ENCODE measurements at regions not wholly inside any gene's neighbourhood (a gene's known extent, or its start where the extent isn't known, plus 50 kb on each side); places are given as distances from the start of the nearest gene placed in this dataset.

DNA sequence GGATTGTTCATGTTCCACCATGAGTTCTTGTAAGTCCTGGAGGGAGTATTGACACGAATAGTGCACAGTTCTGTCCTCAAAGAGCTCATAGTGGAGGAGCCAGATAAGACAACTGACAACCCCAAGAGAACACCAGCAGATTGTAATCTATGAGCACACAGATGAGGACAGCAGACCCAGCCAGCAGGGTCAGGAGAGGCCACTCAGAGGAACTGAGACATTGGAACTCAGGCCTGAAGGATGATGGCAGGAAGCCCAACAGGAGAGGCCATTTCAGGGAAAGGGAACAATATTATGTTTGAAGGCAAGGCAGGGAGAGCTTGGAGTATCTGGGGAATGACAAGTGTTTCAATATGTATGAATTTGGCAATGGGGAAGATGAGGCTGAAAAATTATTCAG, 63.7 kb upstream of the IPO5 start:
- TF ChIP-seq, protein P1, sequence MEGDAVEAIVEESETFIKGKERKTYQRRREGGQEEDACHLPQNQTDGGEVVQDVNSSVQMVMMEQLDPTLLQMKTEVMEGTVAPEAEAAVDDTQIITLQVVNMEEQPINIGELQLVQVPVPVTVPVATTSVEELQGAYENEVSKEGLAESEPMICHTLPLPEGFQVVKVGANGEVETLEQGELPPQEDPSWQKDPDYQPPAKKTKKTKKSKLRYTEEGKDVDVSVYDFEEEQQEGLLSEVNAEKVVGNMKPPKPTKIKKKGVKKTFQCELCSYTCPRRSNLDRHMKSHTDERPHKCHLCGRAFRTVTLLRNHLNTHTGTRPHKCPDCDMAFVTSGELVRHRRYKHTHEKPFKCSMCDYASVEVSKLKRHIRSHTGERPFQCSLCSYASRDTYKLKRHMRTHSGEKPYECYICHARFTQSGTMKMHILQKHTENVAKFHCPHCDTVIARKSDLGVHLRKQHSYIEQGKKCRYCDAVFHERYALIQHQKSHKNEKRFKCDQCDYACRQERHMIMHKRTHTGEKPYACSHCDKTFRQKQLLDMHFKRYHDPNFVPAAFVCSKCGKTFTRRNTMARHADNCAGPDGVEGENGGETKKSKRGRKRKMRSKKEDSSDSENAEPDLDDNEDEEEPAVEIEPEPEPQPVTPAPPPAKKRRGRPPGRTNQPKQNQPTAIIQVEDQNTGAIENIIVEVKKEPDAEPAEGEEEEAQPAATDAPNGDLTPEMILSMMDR (IDR thresholded peaks at IDR 0.05; ENCODE audit: poor library complexity): no peak
- no peak for TF ChIP-seq EZH2phosphoT487 (IDR thresholded peaks at IDR 0.05; ENCODE audit: low read depth, severe bottlenecking, unreplicated experiment)

All from hepatocyte (in vitro differentiated cells).